ENCODE measurements at regions not wholly inside any gene's neighbourhood (a gene's known extent, or its start where the extent isn't known, plus 50 kb on each side); places are given as distances from the start of the nearest gene placed in this dataset.

DNA sequence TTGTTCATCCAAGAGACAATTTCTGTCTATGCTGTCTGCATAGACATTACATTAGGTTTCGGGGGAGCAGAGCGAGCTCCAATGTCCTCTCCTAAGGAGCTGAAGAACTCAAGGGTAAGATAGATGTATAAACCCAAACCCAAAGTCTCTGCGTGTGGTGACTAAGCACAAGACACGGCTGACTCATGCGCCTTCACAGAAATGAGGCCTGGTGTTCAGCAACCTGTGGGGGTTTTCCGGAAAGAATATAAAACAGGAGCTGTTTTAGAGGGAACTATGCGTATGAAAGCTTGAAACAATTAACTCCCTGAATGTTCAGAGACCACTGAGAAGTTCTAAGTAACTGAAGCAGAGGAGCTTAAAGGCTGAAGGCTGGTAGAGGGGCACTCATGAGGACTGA lies 154.7 kb downstream of the SOX11 start:
- no peaks in the 10 kb centered on the region for H3K79me1 ChIP-seq (ENCODE audit: low read depth, low read length)
- no peak overlapping the region for H3K23ac ChIP-seq (ENCODE audit: insufficient read length)
- H2AFZ ChIP-seq (ENCODE audit: low read length): no peak overlapping the region
- H2BK120ac ChIP-seq (replicated peaks; ENCODE audit: low read depth, low read length): no peak overlapping the region
- H3K9me3 ChIP-seq (ENCODE audit: insufficient read depth in 2 of 2, low read depth in 1 of 2, low read length in 1 of 2): no peaks in the 10 kb centered on the region
- H3K23me2 ChIP-seq (ENCODE audit: low read depth, low read length): no peaks in the 10 kb centered on the region
- FAIRE-seq: no peak
- H2BK12ac ChIP-seq (ENCODE audit: low read depth, low read length): no peak overlapping the region
- H3K79me2 ChIP-seq (ENCODE audit: control insufficient read depth in 1 of 2, insufficient read depth in 2 of 2, low read length in 2 of 2): no peaks in the 10 kb centered on the region
- no peak overlapping the region for H3K4me3 ChIP-seq (ENCODE audit: extremely low read depth in 1 of 4, insufficient read depth in 2 of 4, low read depth in 3 of 4, low read length in 4 of 4)
- H3K4me2 ChIP-seq (ENCODE audit: insufficient read depth in 1 of 2, low read depth in 2 of 2, low read length in 2 of 2): no peak overlapping the region
- H4K8ac ChIP-seq (ENCODE audit: extremely low read depth, insufficient read depth, low read length): no peak overlapping the region
- H3K56ac ChIP-seq (replicated peaks; ENCODE audit: insufficient read length, low read depth, low read length): no peak overlapping the region
- no peaks in the 10 kb centered on the region for H4K20me1 ChIP-seq (replicated peaks in 1 of 2; ENCODE audit: control insufficient read depth in 1 of 2, insufficient read depth in 2 of 2, low read length in 2 of 2)
- no peaks in the 10 kb centered on the region for H3K36me3 ChIP-seq (ENCODE audit: control insufficient read depth in 2 of 4, insufficient read depth in 4 of 4, low read length in 3 of 4)
- H4K5ac ChIP-seq (ENCODE audit: insufficient read length, low read depth, low read length): no peak overlapping the region
- H3K9ac ChIP-seq (replicated peaks in 1 of 4; ENCODE audit: extremely low read depth in 1 of 4, low read depth in 3 of 4, low read length in 3 of 4): no peak overlapping the region
- no peak overlapping the region for H3K27ac ChIP-seq (ENCODE audit: low read depth, low read length)
- no peak overlapping the region for H3K18ac ChIP-seq (ENCODE audit: extremely low read depth, low read length)
- H2BK20ac ChIP-seq (ENCODE audit: low read length): no peak overlapping the region
- no peak overlapping the region for H2BK15ac ChIP-seq (ENCODE audit: low read length)
- no peak overlapping the region for H4K91ac ChIP-seq (replicated peaks; ENCODE audit: insufficient read length, low read length)
- no peak overlapping the region for H2AK5ac ChIP-seq (ENCODE audit: low read depth, low read length)
- ChIA-PET POLR2A (ENCODE audit: partially characterized antibody) (no interaction called here), CTCF (ENCODE audit: partially characterized antibody) (interaction anchor here (0.6 to 1.7 kb wide), 3 partner anchors 23 to 118 kb away, joined by 3 to 4 read pairs (median 4); no protein-coding TSS in a partner anchor)
- no peaks in the 10 kb centered on the region for H3K4me1 ChIP-seq (replicated peaks in 1 of 4; ENCODE audit: control insufficient read depth in 3 of 4, insufficient read depth in 4 of 4, low read length in 3 of 4)
- 93% methylated on average over 7 of the region's 7 CpGs; no CpG with 5 or more reads in 1 of the 2 experiments for WGBS, 2 experiments (ENCODE audit: extremely low coverage in 1 of 2, insufficient coverage in 1 of 2, insufficient read length in 1 of 2, insufficient replicate concordance in 2 of 2, low coverage in 1 of 2, low lambda C conversion rate in 2 of 2, missing lambda C conversion rate in 1 of 2)
- H3K4ac ChIP-seq (replicated peaks; ENCODE audit: insufficient read length, low read depth, low read length): no peak overlapping the region
- no peak for DNase-seq (ENCODE audit: low read depth in 1 of 2, low spot score in 2 of 2)
- no peak overlapping the region for H2BK5ac ChIP-seq (ENCODE audit: low read depth, low read length)
- H3K14ac ChIP-seq (ENCODE audit: insufficient read length): no peak overlapping the region
- no peaks in the 10 kb centered on the region; a peak in 2 of 7 replicates for H3K27me3 ChIP-seq (replicated peaks in 1 of 4; ENCODE audit: control insufficient read depth in 3 of 4, extremely low read depth in 1 of 4, insufficient read depth in 3 of 4, low read length in 3 of 4)
- TF ChIP-seq JUND (IDR thresholded peaks at IDR 0.05; ENCODE audit: low read length) (no peak), SIX5 (IDR thresholded peaks at IDR 0.05; ENCODE audit: low read depth, low read length) (no peak), BACH1 (IDR thresholded peaks at IDR 0.05; ENCODE audit: low read length) (no peak), CTBP2 (IDR thresholded peaks at IDR 0.05; ENCODE audit: borderline replicate concordance, insufficient read depth, insufficient read length, low read length) (no peak), ZNF274 (IDR thresholded peaks at IDR 0.05; ENCODE audit: borderline replicate concordance, extremely low read depth, low read length) (no peak), TAF1 (IDR thresholded peaks at IDR 0.05; ENCODE audit: low read depth, low read length) (no peak), CBX8 (IDR thresholded peaks at IDR 0.05; ENCODE audit: borderline replicate concordance, low read depth, low read length) (no peak), POLR2A (IDR thresholded peaks at IDR 0.05; ENCODE audit: control extremely low read depth in 1 of 2, low read depth in 2 of 2, low read length in 2 of 2) (no peak), SP4 (IDR thresholded peaks at IDR 0.05; ENCODE audit: low read length) (no peak), RAD21 (IDR thresholded peaks at IDR 0.05 in 1 of 2, conservative IDR thresholded peaks at IDR 0.05 in 1 of 2; ENCODE audit: low read depth in 2 of 2, low read length in 2 of 2) (no peak)

All from H1 (cell line).